Transverse colon (tissue), 4 donors: ENCODE measurements at regions not wholly inside any gene's neighbourhood (a gene's known extent, or its start where the extent isn't known, plus 50 kb on each side); places are given as distances from the start of the nearest gene placed in this dataset.

ENCODE experiments used
- CTCF ChIP-seq, 5 experiments: fragments of 200-600 bp in 3 of 5; fragments of 450-650 bp in 2 of 5; sonication (generic) in 3 of 5; IDR thresholded peaks; 1 replicate in 2 of 5; 2 replicates in 3 of 5; pipeline ENCODE4 v1.5.1; 2016 to 2017; ENCODE audit warnings: antibody characterized with exemption in 5 of 5, inconsistent platforms in 3 of 5, mild to moderate bottlenecking in 2 of 5, moderate library complexity in 1 of 5
- EP300 ChIP-seq: sonication (generic); formaldehyde crosslinking; IDR thresholded peaks from one replicate; pipeline ENCODE4 v1.6.1; 2017; ENCODE audit warnings: antibody characterized with exemption, low read depth
- POLR2A ChIP-seq: fragments of 450-650 bp; IDR thresholded peaks from one replicate; pipeline ENCODE4 v1.6.1; 2016; ENCODE audit warnings: antibody characterized with exemption, mild to moderate bottlenecking, moderate library complexity
- POLR2AphosphoS5 ChIP-seq, 3 donors: sonication (generic); formaldehyde crosslinking; IDR thresholded peaks; one replicate each; pipeline ENCODE4 v1.6.1; 2016; ENCODE audit warnings: antibody characterized with exemption in 3 of 3

GRCh38 chr13:104473936-104474335 is 1407.7 kb upstream of the SLC10A2 start:
- TF ChIP-seq CTCF (IDR thresholded peaks at IDR 0.05) (no peak), POLR2A (no peak), POLR2AphosphoS5 (IDR thresholded peaks at IDR 0.05) (no peak), EP300 (no peak)
